BLaER1 (cell line): ENCODE measurements at regions not wholly inside any gene's neighbourhood (a gene's known extent, or its start where the extent isn't known, plus 50 kb on each side); places are given as distances from the start of the nearest gene placed in this dataset.
"Not testable (repeated sequence)": the region's sequence is repeated elsewhere in the genome, so short reads cannot be mapped to it uniquely, and the experiment has no call there.

Experiments used
- H3K27ac ChIP-seq: shearing (Covaris generic); formaldehyde crosslinking; 2 replicates; pipeline ENCODE4 v1.8.1; 2022
- H3K27me3 ChIP-seq: shearing (Covaris generic); formaldehyde crosslinking; 2 replicates; pipeline ENCODE4 v1.8.1; 2022
- H3K36me3 ChIP-seq: shearing (Covaris generic); formaldehyde crosslinking; 2 replicates; pipeline ENCODE4 v1.8.1; 2022
- H3K4me1 ChIP-seq: shearing (Covaris generic); formaldehyde crosslinking; 2 replicates; pipeline ENCODE4 v1.8.1; 2022
- H3K4me2 ChIP-seq: shearing (Covaris generic); formaldehyde crosslinking; 2 replicates; pipeline ENCODE4 v1.8.1; 2022
- H3K4me3 ChIP-seq: shearing (Covaris generic); formaldehyde crosslinking; 2 replicates; pipeline ENCODE4 v1.8.1; 2022
- H3K9ac ChIP-seq: shearing (Covaris generic); formaldehyde crosslinking; 2 replicates; pipeline ENCODE4 v1.8.1; 2022
- H3K9me3 ChIP-seq: shearing (Covaris generic); formaldehyde crosslinking; 2 replicates; pipeline ENCODE4 v1.8.1; 2022
- H4K20me1 ChIP-seq: shearing (Covaris generic); formaldehyde crosslinking; 2 replicates; pipeline ENCODE4 v1.8.1; 2022
- Cebpa-rat ChIP-seq: shearing (Covaris generic); IDR thresholded peaks from 2 replicates; pipeline ENCODE4 v1.8.1; 2022

GRCh38 chrX:121864561-121864960 is 817.2 kb downstream of the GLUD2 start:
- Histone ChIP-seq H3K4me1 (no peaks in the 10 kb centered on the region), H3K36me3 (no peaks in the 10 kb centered on the region), H3K27me3 (peaks cover 11% of the 10 kb centered on the region; the same call in 1 of the 2 replicates), H3K4me2 (no peak overlapping the region), H4K20me1 (no peaks in the 10 kb centered on the region), H3K27ac (no peak overlapping the region), H3K9ac (no peak overlapping the region), H3K4me3 (no peak overlapping the region), H3K9me3 (no peaks in the 10 kb centered on the region)
- no peak for TF ChIP-seq Cebpa-rat

GRCh38 chrX:121869876-121870477 is 822.6 kb downstream of the GLUD2 start:
- Histone ChIP-seq H4K20me1 (no peaks in the 10 kb centered on the region), H3K4me1 (no peaks in the 10 kb centered on the region), H3K4me2 (no peak overlapping the region), H3K4me3 (no peak overlapping the region), H3K9me3 (no peaks in the 10 kb centered on the region; the same call in 1 of the 2 replicates), H3K27ac (no peak overlapping the region), H3K27me3 (peaks cover 5% of the 10 kb centered on the region), H3K36me3 (no peaks in the 10 kb centered on the region), H3K9ac (no peak overlapping the region)
- no peak for TF ChIP-seq Cebpa-rat

- Histone ChIP-seq H3K4me3 (no peak overlapping the region), H3K4me1 (no peaks in the 10 kb centered on the region), H3K27ac (no peak overlapping the region), H3K36me3 (no peaks in the 10 kb centered on the region), H3K9me3 (no peaks in the 10 kb centered on the region; the same call in 1 of the 2 replicates), H3K9ac (no peak overlapping the region), H3K27me3 (peaks cover 5% of the 10 kb centered on the region), H3K4me2 (no peak overlapping the region), H4K20me1 (no peaks in the 10 kb centered on the region)
- TF ChIP-seq Cebpa-rat, result no peak
Observed at GRCh38 chrX:121871122-121871521, 823.7 kb downstream of the GLUD2 start.

DNA sequence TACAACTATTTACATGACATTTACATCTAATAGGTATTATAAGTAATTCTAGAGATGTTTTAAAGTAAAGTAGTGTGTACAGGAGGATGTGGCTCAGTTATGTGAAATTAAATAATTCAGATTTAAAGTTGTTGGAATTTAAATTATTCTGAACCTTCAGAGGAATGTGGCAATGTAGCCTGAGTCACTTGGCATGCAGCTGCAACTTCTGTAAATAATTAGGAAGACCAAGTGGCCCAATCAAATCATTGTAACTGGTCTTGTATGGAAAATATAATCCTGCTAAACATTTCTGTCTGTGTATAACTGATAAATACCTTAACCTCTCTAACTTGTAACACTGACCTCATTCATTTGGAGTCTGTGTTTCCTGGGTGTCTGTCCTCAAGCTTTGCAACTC is 828.9 kb downstream of the GLUD2 start:
- Histone ChIP-seq H3K9me3 (no peaks in the 10 kb centered on the region), H3K4me3 (no peak overlapping the region), H3K4me2 (no peak overlapping the region), H3K27me3 (no peaks in the 10 kb centered on the region; the same call in 1 of the 2 replicates), H3K36me3 (no peaks in the 10 kb centered on the region), H3K27ac (no peak overlapping the region), H3K9ac (no peak overlapping the region), H3K4me1 (no peaks in the 10 kb centered on the region), H4K20me1 (no peaks in the 10 kb centered on the region)
- TF ChIP-seq Cebpa-rat, result no peak

GRCh38 chrX:121877337-121877736 is 829.9 kb downstream of the GLUD2 start:
- H3K4me1 ChIP-seq, H4K20me1 ChIP-seq, H3K4me2 ChIP-seq, H3K27me3 ChIP-seq, H3K9me3 ChIP-seq, H3K9ac ChIP-seq, H3K36me3 ChIP-seq, H3K4me3 ChIP-seq, H3K27ac ChIP-seq: not testable (repeated sequence)

DNA sequence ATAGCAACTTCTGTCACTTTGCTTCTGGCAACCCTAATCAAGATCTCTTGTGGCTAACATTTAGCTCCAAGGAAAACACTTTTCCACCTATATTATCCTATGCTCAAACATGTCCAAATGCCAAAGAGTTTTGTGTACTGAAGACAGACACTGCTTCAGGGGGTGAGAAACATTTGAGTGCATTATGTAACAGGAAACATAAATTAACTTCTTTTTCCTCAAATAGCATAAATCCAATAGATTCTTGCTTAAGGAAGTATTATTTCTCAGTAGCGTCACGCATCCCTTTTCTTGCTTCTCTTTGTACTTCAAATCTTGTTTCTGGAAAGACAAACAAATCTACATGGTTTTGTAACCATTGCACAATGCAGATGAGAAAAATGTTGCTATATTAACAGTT is 839.1 kb downstream of the GLUD2 start:
- TF ChIP-seq Cebpa-rat, result no peak
- Histone ChIP-seq H3K4me2 (no peak overlapping the region), H3K4me3 (no peak overlapping the region), H3K27me3 (peaks cover 7% of the 10 kb centered on the region; the same call in 1 of the 2 replicates), H4K20me1 (no peaks in the 10 kb centered on the region), H3K27ac (no peak overlapping the region), H3K9me3 (peaks cover 9% of the 10 kb centered on the region), H3K9ac (no peak overlapping the region), H3K36me3 (no peaks in the 10 kb centered on the region), H3K4me1 (no peaks in the 10 kb centered on the region)

DNA sequence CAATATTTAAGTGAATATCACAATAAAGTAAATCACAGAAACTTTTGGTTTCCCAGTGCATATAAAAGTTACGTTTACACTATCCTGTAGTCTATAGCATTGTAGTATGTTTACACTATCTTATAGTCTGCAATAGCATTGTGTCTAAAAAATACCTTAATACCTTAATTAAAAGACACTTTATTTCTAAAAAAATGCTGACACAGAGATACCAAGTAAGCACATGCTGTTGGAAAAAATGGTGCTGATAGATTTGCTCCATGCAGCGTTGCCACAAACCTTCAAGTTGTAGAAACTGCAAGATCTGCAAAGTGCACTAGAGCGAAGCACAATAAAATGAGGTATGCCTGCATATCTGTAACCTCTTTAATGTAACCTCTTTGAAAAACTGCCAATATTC is 847.3 kb downstream of the GLUD2 start:
- TF ChIP-seq Cebpa-rat, result no peak
- Histone ChIP-seq H4K20me1 (no peaks in the 10 kb centered on the region), H3K27ac (no peak overlapping the region), H3K4me3 (no peak overlapping the region), H3K36me3 (no peaks in the 10 kb centered on the region), H3K27me3 (peaks cover 9% of the 10 kb centered on the region; the same call in 1 of the 2 replicates), H3K4me2 (no peak overlapping the region), H3K4me1 (no peaks in the 10 kb centered on the region), H3K9me3 (peaks cover 6% of the 10 kb centered on the region), H3K9ac (no peak overlapping the region)

- TF ChIP-seq Cebpa-rat, result no peak
- H3K4me3 ChIP-seq, result no peak overlapping the region
- H4K20me1 ChIP-seq, result no peaks in the 10 kb centered on the region
- peaks cover 32% of the 10 kb centered on the region for H3K27me3 ChIP-seq
- no peaks in the 10 kb centered on the region for H3K36me3 ChIP-seq
- H3K4me2 ChIP-seq, result no peak overlapping the region
- no peak overlapping the region for H3K27ac ChIP-seq
- H3K4me1 ChIP-seq, result no peaks in the 10 kb centered on the region
- no peak overlapping the region for H3K9ac ChIP-seq
- no peaks in the 10 kb centered on the region for H3K9me3 ChIP-seq
Observed at GRCh38 chrX:121902463-121902862, 855.1 kb downstream of the GLUD2 start.

DNA sequence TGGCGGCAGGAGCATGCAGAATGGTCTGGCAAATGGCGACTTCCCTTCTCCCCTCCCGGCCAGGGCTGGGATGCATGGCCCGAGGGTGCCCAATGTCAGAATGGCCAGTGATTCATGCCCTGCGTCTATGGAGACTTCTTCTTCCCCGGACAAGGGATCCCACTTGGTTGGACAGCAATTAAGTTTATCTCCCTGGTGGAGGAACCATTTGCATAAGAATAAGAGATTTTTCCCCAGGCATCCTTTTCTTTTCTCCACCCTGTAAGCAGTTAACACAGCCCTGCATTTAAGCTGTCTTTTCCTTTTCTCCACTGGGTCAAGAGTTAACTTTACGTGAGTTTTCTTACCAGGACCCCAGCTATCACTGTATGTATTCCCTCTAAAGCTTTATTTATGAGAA is 856.6 kb downstream of the GLUD2 start:
- H3K4me1 ChIP-seq, result no peaks in the 10 kb centered on the region
- H3K27ac ChIP-seq, result no peak overlapping the region
- H3K4me3 ChIP-seq, result no peak overlapping the region
- no peaks in the 10 kb centered on the region for H3K36me3 ChIP-seq
- TF ChIP-seq Cebpa-rat, result no peak
- peaks cover 29% of the 10 kb centered on the region for H3K27me3 ChIP-seq
- no peaks in the 10 kb centered on the region for H4K20me1 ChIP-seq
- H3K4me2 ChIP-seq, result no peak overlapping the region
- no peaks in the 10 kb centered on the region for H3K9me3 ChIP-seq
- no peak overlapping the region for H3K9ac ChIP-seq

DNA sequence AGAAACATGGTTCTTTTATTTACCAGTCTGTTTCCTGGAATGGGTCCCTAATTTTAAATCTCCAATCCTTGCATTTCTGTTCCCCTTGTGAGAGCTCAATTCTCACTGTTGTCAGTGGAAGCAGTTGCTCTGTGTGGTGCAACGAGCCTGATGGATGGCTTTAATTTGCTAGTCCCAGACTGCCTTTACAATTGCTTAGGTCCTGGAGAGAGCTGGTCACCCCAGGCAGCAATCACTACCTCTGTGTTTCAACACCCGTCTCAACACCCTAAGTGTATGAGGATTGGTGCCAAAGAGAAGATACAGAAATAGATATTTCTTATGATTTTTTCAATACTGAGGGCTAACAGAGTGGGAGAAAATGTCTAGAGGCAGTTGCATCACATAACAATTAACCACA is 873.8 kb downstream of the GLUD2 start:
- peaks cover 10% of the 10 kb centered on the region for H3K9me3 ChIP-seq

GRCh38 chrX:121931567-121931966 is 884.2 kb downstream of the GLUD2 start:
- no peak for TF ChIP-seq Cebpa-rat
- H3K36me3 ChIP-seq, result no peaks in the 10 kb centered on the region
- H3K4me2 ChIP-seq, result no peak overlapping the region
- H3K4me3 ChIP-seq, result no peak overlapping the region
- peaks cover 33% of the 10 kb centered on the region for H3K27me3 ChIP-seq
- peaks cover 7% of the 10 kb centered on the region; the same call in 1 of the 2 replicates for H3K4me1 ChIP-seq
- no peaks in the 10 kb centered on the region for H4K20me1 ChIP-seq
- no peak overlapping the region for H3K9ac ChIP-seq
- H3K9me3 ChIP-seq, result peaks cover 22% of the 10 kb centered on the region
- no peak overlapping the region for H3K27ac ChIP-seq

More for the DNA sequence above, 873.8 kb downstream of the GLUD2 start:
- Histone ChIP-seq H3K36me3 (no peaks in the 10 kb centered on the region), H3K27me3 (0 out of 2 replicates have a peak, but pooled peaks cover 5% of the 10 kb centered on the region), H3K9ac (no peak overlapping the region), H4K20me1 (no peaks in the 10 kb centered on the region), H3K27ac (no peak overlapping the region), H3K4me3 (no peak overlapping the region), H3K4me1 (peaks cover 10% of the 10 kb centered on the region), H3K4me2 (no peak overlapping the region)
- TF ChIP-seq Cebpa-rat, result no peak
